Liver (tissue), 3 donors: ENCODE measurements at regions not wholly inside any gene's neighbourhood (a gene's known extent, or its start where the extent isn't known, plus 50 kb on each side); places are given as distances from the start of the nearest gene placed in this dataset.

Source experiments
- JUND ChIP-seq, 2 donors: IDR thresholded peaks; 2 replicates each; pipeline ENCODE4 v1.6.1; 2016; ENCODE audit warnings: antibody characterized with exemption in 2 of 2
- SP1 ChIP-seq: IDR thresholded peaks from 2 replicates; pipeline ENCODE4 v1.6.1; 2018; ENCODE audit warnings: antibody characterized with exemption, mild to moderate bottlenecking
- TAF1 ChIP-seq: conservative IDR thresholded peaks from 2 replicates; pipeline ENCODE4 v1.6.1; 2016; ENCODE audit warnings: antibody characterized with exemption, mild to moderate bottlenecking
- YY1 ChIP-seq: IDR thresholded peaks from 2 replicates; pipeline ENCODE4 v1.6.1; 2016; ENCODE audit warnings: antibody characterized with exemption, mild to moderate bottlenecking
- TF ChIP-seq, protein P1 (sequence below): IDR thresholded peaks from 2 replicates; pipeline ENCODE4 v1.6.1; 2016; ENCODE audit warnings: antibody characterized with exemption
- TF ChIP-seq, protein P2 (sequence below): IDR thresholded peaks from 2 replicates; pipeline ENCODE4 v1.6.1; 2016; ENCODE audit warnings: antibody characterized with exemption
- TF ChIP-seq, protein P3 (sequence below): fragments of 150-350 bp; IDR thresholded peaks from 2 replicates; pipeline ENCODE4 v1.5.1; 2017; ENCODE audit warnings: improper control_type of control experiment, low read depth, low read length; ENCODE audit not compliant: missing input control
- TF ChIP-seq, protein P4 (sequence below): IDR thresholded peaks from 2 replicates; pipeline ENCODE4 v1.6.1; 2016; ENCODE audit warnings: antibody characterized with exemption, mild to moderate bottlenecking
- donor health status: healthy.
- donor health status: healthy.

DNA sequence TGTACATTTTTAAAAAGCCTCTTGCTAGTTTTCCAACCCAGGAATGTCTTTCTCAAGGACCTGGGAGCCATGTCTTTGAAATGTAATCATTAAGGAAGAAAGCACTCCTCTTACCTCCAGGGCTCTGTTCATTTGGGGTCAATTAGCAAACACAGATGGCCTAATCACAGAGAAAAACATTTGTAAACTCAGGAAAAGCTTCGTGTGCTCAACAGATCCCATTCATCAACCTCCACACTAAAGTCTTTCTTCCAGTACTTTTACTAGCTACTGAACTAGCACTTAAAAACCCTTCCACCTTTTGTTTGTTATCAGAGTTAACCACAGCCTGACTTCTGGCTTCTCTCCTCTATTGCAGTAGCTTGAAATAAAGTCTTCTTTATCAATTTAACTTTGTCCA, 441.4 kb downstream of the PCDH20 start:
- TF ChIP-seq, protein P1, sequence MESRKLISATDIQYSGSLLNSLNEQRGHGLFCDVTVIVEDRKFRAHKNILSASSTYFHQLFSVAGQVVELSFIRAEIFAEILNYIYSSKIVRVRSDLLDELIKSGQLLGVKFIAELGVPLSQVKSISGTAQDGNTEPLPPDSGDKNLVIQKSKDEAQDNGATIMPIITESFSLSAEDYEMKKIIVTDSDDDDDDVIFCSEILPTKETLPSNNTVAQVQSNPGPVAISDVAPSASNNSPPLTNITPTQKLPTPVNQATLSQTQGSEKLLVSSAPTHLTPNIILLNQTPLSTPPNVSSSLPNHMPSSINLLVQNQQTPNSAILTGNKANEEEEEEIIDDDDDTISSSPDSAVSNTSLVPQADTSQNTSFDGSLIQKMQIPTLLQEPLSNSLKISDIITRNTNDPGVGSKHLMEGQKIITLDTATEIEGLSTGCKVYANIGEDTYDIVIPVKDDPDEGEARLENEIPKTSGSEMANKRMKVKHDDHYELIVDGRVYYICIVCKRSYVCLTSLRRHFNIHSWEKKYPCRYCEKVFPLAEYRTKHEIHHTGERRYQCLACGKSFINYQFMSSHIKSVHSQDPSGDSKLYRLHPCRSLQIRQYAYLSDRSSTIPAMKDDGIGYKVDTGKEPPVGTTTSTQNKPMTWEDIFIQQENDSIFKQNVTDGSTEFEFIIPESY: no peak
- TF ChIP-seq, protein P2, sequence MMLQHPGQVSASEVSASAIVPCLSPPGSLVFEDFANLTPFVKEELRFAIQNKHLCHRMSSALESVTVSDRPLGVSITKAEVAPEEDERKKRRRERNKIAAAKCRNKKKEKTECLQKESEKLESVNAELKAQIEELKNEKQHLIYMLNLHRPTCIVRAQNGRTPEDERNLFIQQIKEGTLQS: no peak
- TF ChIP-seq, protein P3, sequence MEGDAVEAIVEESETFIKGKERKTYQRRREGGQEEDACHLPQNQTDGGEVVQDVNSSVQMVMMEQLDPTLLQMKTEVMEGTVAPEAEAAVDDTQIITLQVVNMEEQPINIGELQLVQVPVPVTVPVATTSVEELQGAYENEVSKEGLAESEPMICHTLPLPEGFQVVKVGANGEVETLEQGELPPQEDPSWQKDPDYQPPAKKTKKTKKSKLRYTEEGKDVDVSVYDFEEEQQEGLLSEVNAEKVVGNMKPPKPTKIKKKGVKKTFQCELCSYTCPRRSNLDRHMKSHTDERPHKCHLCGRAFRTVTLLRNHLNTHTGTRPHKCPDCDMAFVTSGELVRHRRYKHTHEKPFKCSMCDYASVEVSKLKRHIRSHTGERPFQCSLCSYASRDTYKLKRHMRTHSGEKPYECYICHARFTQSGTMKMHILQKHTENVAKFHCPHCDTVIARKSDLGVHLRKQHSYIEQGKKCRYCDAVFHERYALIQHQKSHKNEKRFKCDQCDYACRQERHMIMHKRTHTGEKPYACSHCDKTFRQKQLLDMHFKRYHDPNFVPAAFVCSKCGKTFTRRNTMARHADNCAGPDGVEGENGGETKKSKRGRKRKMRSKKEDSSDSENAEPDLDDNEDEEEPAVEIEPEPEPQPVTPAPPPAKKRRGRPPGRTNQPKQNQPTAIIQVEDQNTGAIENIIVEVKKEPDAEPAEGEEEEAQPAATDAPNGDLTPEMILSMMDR: no peak
- TF ChIP-seq YY1 (no peak), SP1 (no peak), JUND (IDR thresholded peaks at IDR 0.05) (no peak), TAF1 (no peak)
- TF ChIP-seq, protein P4, sequence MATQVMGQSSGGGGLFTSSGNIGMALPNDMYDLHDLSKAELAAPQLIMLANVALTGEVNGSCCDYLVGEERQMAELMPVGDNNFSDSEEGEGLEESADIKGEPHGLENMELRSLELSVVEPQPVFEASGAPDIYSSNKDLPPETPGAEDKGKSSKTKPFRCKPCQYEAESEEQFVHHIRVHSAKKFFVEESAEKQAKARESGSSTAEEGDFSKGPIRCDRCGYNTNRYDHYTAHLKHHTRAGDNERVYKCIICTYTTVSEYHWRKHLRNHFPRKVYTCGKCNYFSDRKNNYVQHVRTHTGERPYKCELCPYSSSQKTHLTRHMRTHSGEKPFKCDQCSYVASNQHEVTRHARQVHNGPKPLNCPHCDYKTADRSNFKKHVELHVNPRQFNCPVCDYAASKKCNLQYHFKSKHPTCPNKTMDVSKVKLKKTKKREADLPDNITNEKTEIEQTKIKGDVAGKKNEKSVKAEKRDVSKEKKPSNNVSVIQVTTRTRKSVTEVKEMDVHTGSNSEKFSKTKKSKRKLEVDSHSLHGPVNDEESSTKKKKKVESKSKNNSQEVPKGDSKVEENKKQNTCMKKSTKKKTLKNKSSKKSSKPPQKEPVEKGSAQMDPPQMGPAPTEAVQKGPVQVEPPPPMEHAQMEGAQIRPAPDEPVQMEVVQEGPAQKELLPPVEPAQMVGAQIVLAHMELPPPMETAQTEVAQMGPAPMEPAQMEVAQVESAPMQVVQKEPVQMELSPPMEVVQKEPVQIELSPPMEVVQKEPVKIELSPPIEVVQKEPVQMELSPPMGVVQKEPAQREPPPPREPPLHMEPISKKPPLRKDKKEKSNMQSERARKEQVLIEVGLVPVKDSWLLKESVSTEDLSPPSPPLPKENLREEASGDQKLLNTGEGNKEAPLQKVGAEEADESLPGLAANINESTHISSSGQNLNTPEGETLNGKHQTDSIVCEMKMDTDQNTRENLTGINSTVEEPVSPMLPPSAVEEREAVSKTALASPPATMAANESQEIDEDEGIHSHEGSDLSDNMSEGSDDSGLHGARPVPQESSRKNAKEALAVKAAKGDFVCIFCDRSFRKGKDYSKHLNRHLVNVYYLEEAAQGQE: no peak
